Endothelial cell of umbilical vein (primary cell): ENCODE measurements at regions not wholly inside any gene's neighbourhood (a gene's known extent, or its start where the extent isn't known, plus 50 kb on each side); places are given as distances from the start of the nearest gene placed in this dataset.

Experiments used
- BruUV-seq: library from RNA; stranded (reverse); fragments of 400-500 nt; replicated peaks from 2 replicates; lab custom pipeline; 2021; lab: Mats Ljungman, UMichigan
- CTCF ChIA-PET: fragments of 300-600, 350-600 bp; sonication (Branson Sonifier 250); formaldehyde crosslinking; loops from one replicate; lab custom pipeline; 2021; ENCODE audit warnings: antibody characterized with exemption, inconsistent platforms; lab: Charles Lee
- POLR2A ChIA-PET: fragments of 300-600, 350-600 bp; sonication (Branson Sonifier 250); formaldehyde crosslinking; loops from one replicate; lab custom pipeline; 2021; ENCODE audit warnings: antibody characterized with exemption, inconsistent platforms; lab: Charles Lee
- DNase-seq: peaks from one replicate; pipeline ENCODE4 v3.0.0-alpha.2; 2011; ENCODE audit warnings: low read depth, low spot score
- FAIRE-seq: peaks from 2 replicates; lab custom pipeline; 2011; peaks lifted over from hg19 to GRCh38; lab: Jason Lieb, UNC
- H2AFZ ChIP-seq: 2 replicates; pipeline ENCODE4 v1.6.0; 2012; ENCODE audit warnings: low read depth, low read length, control low read depth, inconsistent platforms
- H3K27ac ChIP-seq: 2 replicates; pipeline ENCODE4 v1.5.1; 2011; ENCODE audit warnings: low read depth, mild to moderate bottlenecking, control low read depth, low read length, moderate library complexity; ENCODE audit not compliant: insufficient read depth
- H3K27me3 ChIP-seq, 2 experiments: 2 replicates each; pipeline versions ENCODE4 v1.6.0 to v1.6.1; 2011; ENCODE audit warnings: low read length in 2 of 2, mixed read lengths in 1 of 2; ENCODE audit not compliant: control insufficient read depth in 2 of 2, insufficient read depth in 2 of 2
- H3K36me3 ChIP-seq, 2 experiments: 2 replicates in 1 of 2; 3 replicates in 1 of 2; pipeline ENCODE4 v1.5.1; 2011; ENCODE audit warnings: low read length in 2 of 2, mild to moderate bottlenecking in 1 of 2, moderate library complexity in 1 of 2; ENCODE audit not compliant: control insufficient read depth in 2 of 2, insufficient read depth in 2 of 2; ENCODE audit errors: extremely low read depth in 1 of 2
- H3K4me1 ChIP-seq: 3 replicates; pipeline ENCODE4 v1.5.1; 2011; ENCODE audit warnings: mild to moderate bottlenecking, low read length; ENCODE audit not compliant: control insufficient read depth, insufficient read depth; ENCODE audit errors: extremely low read depth
- H3K4me2 ChIP-seq: 2 replicates; pipeline ENCODE4 v1.6.1; 2011; ENCODE audit warnings: low read length, control low read depth, mixed read lengths; ENCODE audit not compliant: insufficient read depth
- H3K4me3 ChIP-seq, 3 experiments: fragments of 200-600 bp in 1 of 3; sonication (generic), shearing (Covaris generic) in 1 of 3; replicated peaks in 1 of 3; 2 replicates each; pipeline ENCODE4 v1.5.1; 2011 to 2016; ENCODE audit warnings: control low read depth in 3 of 3, low read length in 3 of 3, mild to moderate bottlenecking in 2 of 3, inconsistent platforms in 1 of 3, low read depth in 1 of 3, moderate library complexity in 1 of 3; ENCODE audit not compliant: insufficient read depth in 1 of 3
- H3K79me2 ChIP-seq: 2 replicates; pipeline ENCODE4 v1.6.0; 2012; ENCODE audit warnings: low read length, inconsistent platforms; ENCODE audit not compliant: control insufficient read depth, insufficient read depth
- H3K9ac ChIP-seq: replicated peaks from 2 replicates; pipeline ENCODE3; 2011; ENCODE audit warnings: low read length, control low read depth; ENCODE audit not compliant: insufficient read depth; ENCODE audit errors: extremely low read depth
- H3K9me1 ChIP-seq: replicated peaks from 3 replicates; pipeline ENCODE4 v1.6.0; 2011; ENCODE audit warnings: mild to moderate bottlenecking, low read length; ENCODE audit not compliant: control insufficient read depth, insufficient read depth; ENCODE audit errors: extremely low read depth
- H3K9me3 ChIP-seq: replicated peaks from 2 replicates; pipeline ENCODE4 v1.5.1; 2012; ENCODE audit warnings: low read length, inconsistent platforms; ENCODE audit not compliant: control insufficient read depth, insufficient read depth
- H4K20me1 ChIP-seq: replicated peaks from 2 replicates; pipeline ENCODE3; 2011; ENCODE audit warnings: mild to moderate bottlenecking, low read length; ENCODE audit not compliant: control insufficient read depth, insufficient read depth; ENCODE audit errors: extremely low read depth
- EZH2 ChIP-seq: IDR thresholded peaks from 2 replicates; pipeline ENCODE4 v1.6.1; 2012; ENCODE audit warnings: borderline replicate concordance, low read depth, mild to moderate bottlenecking, moderate library complexity, low read length, inconsistent platforms; ENCODE audit not compliant: severe bottlenecking
- FOS ChIP-seq: IDR thresholded peaks from 2 replicates; pipeline ENCODE4 v1.6.1; 2011; ENCODE audit warnings: mild to moderate bottlenecking, low read length, moderate library complexity, borderline replicate concordance; ENCODE audit not compliant: insufficient read depth
- GATA2 ChIP-seq: IDR thresholded peaks from 2 replicates; pipeline ENCODE4 v1.7.0; 2011; ENCODE audit warnings: low read depth, mild to moderate bottlenecking, moderate library complexity, mixed read lengths, low read length; ENCODE audit not compliant: insufficient read length, insufficient read depth
- JUN ChIP-seq: IDR thresholded peaks from 2 replicates; pipeline ENCODE4 v1.6.1; 2011; ENCODE audit warnings: borderline replicate concordance, low read depth; ENCODE audit not compliant: insufficient read length, insufficient read depth
- MYC ChIP-seq: IDR thresholded peaks from one replicate; pipeline ENCODE4 v1.6.1; 2011; ENCODE audit warnings: mild to moderate bottlenecking, low read depth, low read length
- POLR2A ChIP-seq: IDR thresholded peaks from 2 replicates; pipeline ENCODE4 v1.6.1; 2012; ENCODE audit warnings: low read depth, mild to moderate bottlenecking, control low read depth, low read length
- POLR2AphosphoS5 ChIP-seq: IDR thresholded peaks from 2 replicates; pipeline ENCODE4 v1.6.1; 2012; ENCODE audit warnings: low read depth, mild to moderate bottlenecking, control low read depth, low read length, moderate library complexity; ENCODE audit not compliant: insufficient read depth
- dilution Hi-C: fragments of 300-500 bp; cut with MboI; formaldehyde crosslinking; loops from one replicate; pipeline ENCODE4 v1.15.0; 2019; ENCODE audit warnings: low sequenced_read_pairs; ENCODE audit not compliant: extremely low pct_ligation_motif_present
- intact Hi-C: fragments of 100-400 bp; cut with micrococcal nuclease; formaldehyde crosslinking; loops from one replicate; pipeline ENCODE4 v1.10.0; 2022
- TF ChIP-seq, protein P1 (sequence below): IDR thresholded peaks from 2 replicates; pipeline ENCODE4 v1.6.1; 2011; ENCODE audit not compliant: insufficient read depth, insufficient read length
- TF ChIP-seq, protein P2 (sequence below), 2 donors: IDR thresholded peaks; 1 replicate in 1 of 2; 2 replicates in 1 of 2; pipeline ENCODE4 v1.5.1; 2011; ENCODE audit warnings: low read length in 2 of 2, mild to moderate bottlenecking in 2 of 2, moderate library complexity in 2 of 2, control low read depth in 1 of 2, inconsistent platforms in 1 of 2, low read depth in 1 of 2; ENCODE audit not compliant: insufficient read depth in 1 of 2; ENCODE audit errors: extremely low read depth in 1 of 2

DNA sequence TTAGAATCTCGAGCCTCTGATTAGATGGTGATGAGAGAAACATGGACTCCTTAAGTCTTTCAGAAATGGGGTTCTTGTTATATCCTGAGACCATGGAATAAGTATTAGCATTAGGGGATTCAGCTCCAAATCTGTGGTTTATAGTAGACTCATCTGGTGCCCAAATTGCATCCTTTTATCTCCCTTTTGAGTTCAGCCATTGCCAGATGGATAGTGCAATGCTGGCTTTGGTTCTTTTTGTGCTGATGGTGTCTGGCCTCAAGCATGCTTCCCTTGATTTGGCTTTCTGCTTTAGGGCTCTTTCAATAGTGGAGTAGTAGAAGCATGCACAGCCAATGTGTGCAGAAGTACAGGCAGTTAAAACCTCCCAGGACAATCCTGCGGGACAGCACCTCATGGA is 306.4 kb downstream of the TSN start:
- no peak for TF ChIP-seq JUN
- TF ChIP-seq FOS = no peak
- no peak for FAIRE-seq

DNA sequence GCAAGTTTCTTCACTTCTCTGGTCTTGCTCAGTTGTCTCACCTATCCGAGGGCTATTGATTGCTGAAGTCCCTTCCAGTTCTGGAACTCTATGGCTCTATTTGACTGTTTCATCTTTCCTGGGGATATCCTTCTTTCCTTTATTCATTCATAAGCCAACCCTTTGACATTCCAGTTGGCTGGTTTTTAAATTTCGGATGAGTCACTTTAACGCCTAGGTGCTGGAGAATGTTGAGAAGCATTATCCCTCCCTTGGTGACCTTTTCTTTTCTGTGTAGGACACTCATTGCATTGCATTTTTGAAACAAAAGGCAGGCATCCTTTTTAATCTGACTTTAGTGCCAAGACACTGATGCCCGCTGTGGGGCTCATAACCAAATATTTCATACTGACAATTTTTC is 307.1 kb downstream of the TSN start:
- Histone ChIP-seq H4K20me1 (no peaks in the 10 kb centered on the region), H3K36me3 (no peaks in the 10 kb centered on the region), H3K9me3 (no peaks in the 10 kb centered on the region), H3K4me3 (no peak overlapping the region), H3K4me2 (no peak overlapping the region), H3K9ac (no peak overlapping the region), H2AFZ (no peak overlapping the region), H3K79me2 (no peaks in the 10 kb centered on the region), H3K4me1 (no peaks in the 10 kb centered on the region), H3K9me1 (no peaks in the 10 kb centered on the region), H3K27me3 (no peaks in the 10 kb centered on the region), H3K27ac (no peak overlapping the region)
- intact Hi-C loops = no loop called here
- TF ChIP-seq, protein P1, sequence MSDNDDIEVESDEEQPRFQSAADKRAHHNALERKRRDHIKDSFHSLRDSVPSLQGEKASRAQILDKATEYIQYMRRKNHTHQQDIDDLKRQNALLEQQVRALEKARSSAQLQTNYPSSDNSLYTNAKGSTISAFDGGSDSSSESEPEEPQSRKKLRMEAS = no peak
- no peak for TF ChIP-seq POLR2AphosphoS5
- TF ChIP-seq MYC = no peak
- TF ChIP-seq POLR2A = no peak
- no peak for TF ChIP-seq EZH2
- no peak for TF ChIP-seq FOS
- TF ChIP-seq, protein P2, sequence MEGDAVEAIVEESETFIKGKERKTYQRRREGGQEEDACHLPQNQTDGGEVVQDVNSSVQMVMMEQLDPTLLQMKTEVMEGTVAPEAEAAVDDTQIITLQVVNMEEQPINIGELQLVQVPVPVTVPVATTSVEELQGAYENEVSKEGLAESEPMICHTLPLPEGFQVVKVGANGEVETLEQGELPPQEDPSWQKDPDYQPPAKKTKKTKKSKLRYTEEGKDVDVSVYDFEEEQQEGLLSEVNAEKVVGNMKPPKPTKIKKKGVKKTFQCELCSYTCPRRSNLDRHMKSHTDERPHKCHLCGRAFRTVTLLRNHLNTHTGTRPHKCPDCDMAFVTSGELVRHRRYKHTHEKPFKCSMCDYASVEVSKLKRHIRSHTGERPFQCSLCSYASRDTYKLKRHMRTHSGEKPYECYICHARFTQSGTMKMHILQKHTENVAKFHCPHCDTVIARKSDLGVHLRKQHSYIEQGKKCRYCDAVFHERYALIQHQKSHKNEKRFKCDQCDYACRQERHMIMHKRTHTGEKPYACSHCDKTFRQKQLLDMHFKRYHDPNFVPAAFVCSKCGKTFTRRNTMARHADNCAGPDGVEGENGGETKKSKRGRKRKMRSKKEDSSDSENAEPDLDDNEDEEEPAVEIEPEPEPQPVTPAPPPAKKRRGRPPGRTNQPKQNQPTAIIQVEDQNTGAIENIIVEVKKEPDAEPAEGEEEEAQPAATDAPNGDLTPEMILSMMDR (IDR thresholded peaks at IDR 0.05; ENCODE audit: extremely low read depth in 1 of 2, insufficient read depth in 1 of 2, low read depth in 1 of 2, low read length in 2 of 2) = no peak
- no peak for TF ChIP-seq JUN
- TF ChIP-seq GATA2 = no peak
- no peak for DNase-seq
- ChIA-PET CTCF (no interaction called here), POLR2A (no interaction called here)
- dilution Hi-C loops = no loop called here
- no peak for FAIRE-seq
- no TSS peak for BruUV-seq

More for the DNA sequence above, 306.4 kb downstream of the TSN start:
- no peak for DNase-seq
- ChIA-PET POLR2A (no interaction called here), CTCF (no interaction called here)
- Histone ChIP-seq H3K4me3 (no peak overlapping the region), H3K36me3 (no peaks in the 10 kb centered on the region), H4K20me1 (no peaks in the 10 kb centered on the region), H3K4me2 (no peak overlapping the region), H3K27ac (no peak overlapping the region), H3K27me3 (no peaks in the 10 kb centered on the region), H3K9me1 (no peaks in the 10 kb centered on the region), H3K4me1 (no peaks in the 10 kb centered on the region), H3K9me3 (no peaks in the 10 kb centered on the region), H3K79me2 (no peaks in the 10 kb centered on the region), H3K9ac (no peak overlapping the region), H2AFZ (no peak overlapping the region)
- dilution Hi-C loops = no loop called here
- intact Hi-C loops = no loop called here
- BruUV-seq = no TSS peak
